ENCODE measurements at regions not wholly inside any gene's neighbourhood (a gene's known extent, or its start where the extent isn't known, plus 50 kb on each side); places are given as distances from the start of the nearest gene placed in this dataset.

DNA sequence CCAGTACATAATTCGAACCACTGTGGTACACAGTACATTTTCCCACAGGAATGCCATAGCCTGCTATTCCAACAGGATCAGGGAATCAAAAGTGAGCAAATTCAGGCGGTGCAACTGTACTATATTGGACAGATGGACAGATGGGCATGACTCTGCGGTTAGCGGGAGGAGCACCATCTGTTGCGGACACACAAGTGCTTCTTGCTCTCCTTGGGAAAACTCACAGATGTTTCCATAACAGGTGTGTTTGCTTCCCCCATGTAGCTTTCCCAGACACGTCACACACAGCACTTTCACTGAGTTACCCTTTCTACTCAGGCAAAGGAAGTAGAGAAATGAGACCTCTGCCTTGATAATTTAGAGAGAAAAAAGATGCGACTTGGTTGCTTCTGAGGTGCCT lies 325.1 kb upstream of the THBS1 start:
- TF ChIP-seq, protein P1, sequence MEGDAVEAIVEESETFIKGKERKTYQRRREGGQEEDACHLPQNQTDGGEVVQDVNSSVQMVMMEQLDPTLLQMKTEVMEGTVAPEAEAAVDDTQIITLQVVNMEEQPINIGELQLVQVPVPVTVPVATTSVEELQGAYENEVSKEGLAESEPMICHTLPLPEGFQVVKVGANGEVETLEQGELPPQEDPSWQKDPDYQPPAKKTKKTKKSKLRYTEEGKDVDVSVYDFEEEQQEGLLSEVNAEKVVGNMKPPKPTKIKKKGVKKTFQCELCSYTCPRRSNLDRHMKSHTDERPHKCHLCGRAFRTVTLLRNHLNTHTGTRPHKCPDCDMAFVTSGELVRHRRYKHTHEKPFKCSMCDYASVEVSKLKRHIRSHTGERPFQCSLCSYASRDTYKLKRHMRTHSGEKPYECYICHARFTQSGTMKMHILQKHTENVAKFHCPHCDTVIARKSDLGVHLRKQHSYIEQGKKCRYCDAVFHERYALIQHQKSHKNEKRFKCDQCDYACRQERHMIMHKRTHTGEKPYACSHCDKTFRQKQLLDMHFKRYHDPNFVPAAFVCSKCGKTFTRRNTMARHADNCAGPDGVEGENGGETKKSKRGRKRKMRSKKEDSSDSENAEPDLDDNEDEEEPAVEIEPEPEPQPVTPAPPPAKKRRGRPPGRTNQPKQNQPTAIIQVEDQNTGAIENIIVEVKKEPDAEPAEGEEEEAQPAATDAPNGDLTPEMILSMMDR (IDR thresholded peaks at IDR 0.05), result no peak

DNA sequence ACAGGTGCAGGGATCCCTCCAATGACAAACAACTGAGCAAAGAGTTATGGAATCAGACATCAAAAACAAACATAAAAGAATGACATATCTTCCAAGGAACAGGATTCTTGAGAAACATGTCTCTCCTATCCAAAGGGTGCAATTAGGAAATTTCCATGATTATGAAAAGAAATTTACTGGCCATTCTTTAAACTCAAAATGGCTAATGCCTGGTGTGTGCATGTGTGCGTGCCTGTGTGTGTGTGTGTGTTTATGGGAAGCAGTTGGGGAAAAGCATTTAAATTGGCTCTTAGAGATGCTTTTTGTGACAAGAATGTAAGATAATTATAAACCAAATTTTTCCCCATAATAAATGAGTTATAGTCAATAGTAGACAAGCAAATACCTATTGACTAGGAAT lies 320.5 kb upstream of the THBS1 start:
- TF ChIP-seq, protein P1 (IDR thresholded peaks at IDR 0.05), result no peak

DNA sequence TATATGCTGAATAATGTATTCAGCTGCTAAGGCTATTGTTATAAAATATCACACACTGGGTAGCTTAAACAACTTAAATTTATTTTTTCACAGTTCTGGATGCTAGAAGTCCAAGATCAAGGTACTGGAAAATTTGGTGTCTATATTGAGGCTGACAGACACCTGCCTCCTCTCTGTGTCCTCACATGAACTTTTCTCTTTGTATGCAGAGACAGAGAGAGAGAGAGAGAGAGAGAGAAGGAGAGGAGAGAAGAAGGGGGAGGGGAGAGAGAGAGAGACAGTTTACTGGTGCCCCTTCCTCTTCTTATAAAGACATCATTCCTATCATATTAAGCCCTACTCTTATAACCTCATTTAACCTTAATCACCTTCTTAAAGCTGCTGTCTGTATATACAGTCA lies 320.1 kb upstream of the THBS1 start:
- TF ChIP-seq, protein P1 (IDR thresholded peaks at IDR 0.05), result no peak

DNA sequence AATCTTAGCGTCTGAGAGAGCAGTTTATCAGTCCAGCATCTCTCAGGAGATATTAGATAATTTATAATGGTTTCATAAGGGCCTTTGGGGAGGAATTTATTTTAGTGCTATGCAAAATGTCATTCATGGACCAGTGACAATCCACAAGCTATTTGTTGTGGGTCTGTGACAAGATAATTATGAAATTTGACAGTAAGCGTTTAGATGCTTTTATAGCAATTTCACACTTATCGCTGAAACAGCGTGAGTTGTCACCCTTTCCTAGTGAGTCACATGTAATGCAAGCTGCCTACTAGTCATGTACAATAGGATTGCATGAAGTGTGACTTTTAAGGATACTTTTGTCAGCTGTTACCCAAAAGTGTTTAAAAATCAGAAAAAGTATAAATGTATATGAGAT lies 315.6 kb upstream of the THBS1 start:
- TF ChIP-seq, protein P1 (IDR thresholded peaks at IDR 0.05), result no peak

DNA sequence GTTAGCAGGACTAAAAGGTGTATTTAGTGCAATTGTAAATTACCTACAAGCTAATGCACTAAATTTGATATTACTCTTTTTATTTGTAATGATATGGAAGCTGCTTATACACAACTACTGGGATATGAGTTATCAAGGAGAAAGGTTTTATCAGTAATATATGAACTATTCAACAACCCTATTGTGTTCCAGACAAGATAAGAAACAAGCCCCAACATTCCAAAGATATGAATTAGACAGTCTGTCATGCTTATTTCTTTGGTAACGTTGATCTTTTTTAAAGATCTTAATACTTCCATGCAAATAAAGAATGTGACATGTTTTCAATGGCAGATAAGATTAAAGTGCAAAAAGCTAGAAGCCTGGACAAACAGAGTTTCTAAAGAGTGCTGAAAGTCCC lies 314.0 kb upstream of the THBS1 start:
- TF ChIP-seq, protein P1 (IDR thresholded peaks at IDR 0.05), result no peak

DNA sequence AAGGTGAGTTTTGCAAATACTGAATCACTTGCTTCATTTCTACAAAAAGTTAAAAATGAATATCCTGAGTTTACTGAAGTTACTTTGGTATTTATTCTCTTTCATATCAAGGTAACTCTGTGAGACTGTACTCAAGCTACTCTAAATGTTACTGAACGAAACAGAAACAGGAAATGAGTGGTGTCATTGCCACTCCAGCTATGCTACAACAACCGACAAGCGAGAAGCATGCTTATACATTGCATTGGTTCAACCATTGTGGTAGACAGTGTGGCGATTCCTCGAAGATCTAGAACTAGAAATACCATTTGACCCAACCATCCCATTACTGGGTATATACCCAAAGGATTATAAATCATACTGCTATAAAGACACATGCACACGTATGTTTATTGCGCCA lies 313.2 kb upstream of the THBS1 start:
- TF ChIP-seq, protein P1 (IDR thresholded peaks at IDR 0.05), result no peak

DNA sequence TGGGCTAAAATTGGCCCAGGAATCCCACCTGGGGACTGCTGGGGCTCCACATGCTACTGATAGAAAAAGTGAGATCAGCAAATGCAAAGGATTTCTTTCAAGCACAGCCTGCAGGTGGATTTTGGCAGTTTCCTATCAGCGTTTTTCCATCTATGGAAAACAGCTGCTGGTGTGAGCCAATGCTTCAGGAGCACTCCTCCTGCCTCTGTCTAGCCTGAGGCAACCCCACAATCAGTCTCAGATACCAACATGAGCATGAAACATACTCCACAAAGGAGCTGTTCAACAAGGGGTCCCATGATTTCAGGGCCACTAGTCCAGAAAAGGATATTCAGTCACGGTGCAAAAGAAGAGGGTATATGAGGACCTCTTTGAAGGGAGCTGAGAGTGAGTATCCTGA lies 311.5 kb upstream of the THBS1 start:
- TF ChIP-seq, protein P1 (IDR thresholded peaks at IDR 0.05), result no peak

DNA sequence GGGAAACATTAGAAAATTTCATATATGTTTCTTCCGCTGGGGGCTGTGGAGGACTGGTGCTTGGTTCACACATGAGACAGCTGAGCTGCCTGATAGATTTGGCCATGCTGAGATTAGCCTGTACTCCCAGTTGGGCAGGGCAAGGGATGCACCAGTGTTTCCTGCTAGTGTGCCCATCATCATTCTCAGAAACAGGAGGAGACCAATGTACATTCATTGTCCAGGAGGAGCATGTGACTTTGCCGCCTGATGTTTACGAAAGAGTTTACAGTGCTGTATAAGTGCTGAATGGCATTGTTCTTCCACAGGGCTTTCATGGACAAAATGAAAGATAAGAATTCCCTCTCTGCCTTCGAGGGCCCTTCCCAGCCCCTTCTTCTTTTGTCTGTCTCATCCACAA lies 311.1 kb upstream of the THBS1 start:
- TF ChIP-seq, protein P1 (IDR thresholded peaks at IDR 0.05), result no peak

Data from LNCAP (cell line).